ENCODE measurements at regions not wholly inside any gene's neighbourhood (a gene's known extent, or its start where the extent isn't known, plus 50 kb on each side); places are given as distances from the start of the nearest gene placed in this dataset.

GRCh38 chr3:193884652-193885051 lies 251.3 kb upstream of the HES1 start:
- 54 to 72% (median 69%) methylated on average over 4 of the region's 4 CpGs for WGBS, 5 donors
- peaks cover 0 to 8% (median 3%) of the 10 kb centered on the region in 4 donors for H3K9me3 ChIP-seq
- H3K4me3 ChIP-seq: no peak overlapping the region
- DNase-seq: peak in 1 of 2 donors; percentile 70
- H3K27ac ChIP-seq: peak overlapping the region; percentile 36 to 76 (median 71)
- peaks cover 0 to 9% (median 0%) of the 10 kb centered on the region in 4 donors for H3K4me1 ChIP-seq
- TF ChIP-seq POLR2AphosphoS5 (IDR thresholded peaks at IDR 0.05) (peak in 1 of 3 donors; percentile 30), POLR2A (IDR thresholded peaks at IDR 0.05) (no peak)
- intact Hi-C loops (cut with DNase I; ENCODE audit: low total_unique reads): no loop called here
- H3K27me3 ChIP-seq: no peaks in the 10 kb centered on the region
- no peaks in the 10 kb centered on the region for H3K36me3 ChIP-seq

GRCh38 chr3:193885832-193886231 lies 250.1 kb upstream of the HES1 start:
- 20 to 61% (median 45%) methylated on average over 6 of the region's 6 CpGs for WGBS, 5 donors
- Histone ChIP-seq H3K4me3 (no peak overlapping the region), H3K27me3 (no peaks in the 10 kb centered on the region), H3K4me1 (peaks cover 0 to 7% (median 0%) of the 10 kb centered on the region in 4 donors), H3K36me3 (no peaks in the 10 kb centered on the region), H3K9me3 (peaks cover 0 to 8% (median 3%) of the 10 kb centered on the region in 4 donors), H3K27ac (peak overlapping the region in 4 of 5 donors; percentile 65 to 76 (median 72))
- intact Hi-C loops (cut with DNase I; ENCODE audit: low total_unique reads): no loop called here
- TF ChIP-seq EP300 (IDR thresholded peaks at IDR 0.05): no peak
- TF ChIP-seq POLR2AphosphoS5 (IDR thresholded peaks at IDR 0.05): peak in 2 of 3 donors; percentile 68 to 81
- peak; percentile 83 to 86 for DNase-seq

- Histone ChIP-seq H3K27ac (no peak overlapping the region), H3K27me3 (no peaks in the 10 kb centered on the region), H3K36me3 (no peaks in the 10 kb centered on the region), H3K4me1 (peaks cover 0 to 8% (median 3%) of the 10 kb centered on the region in 4 donors), H3K9me3 (peaks cover 0 to 8% (median 3%) of the 10 kb centered on the region in 4 donors), H3K4me3 (no peak overlapping the region)
- no peak for TF ChIP-seq POLR2A (IDR thresholded peaks at IDR 0.05)
- no peak for TF ChIP-seq CTCF (IDR thresholded peaks at IDR 0.05)
- no peak for TF ChIP-seq POLR2AphosphoS5 (IDR thresholded peaks at IDR 0.05)
- TF ChIP-seq EP300 (IDR thresholded peaks at IDR 0.05): no peak
- intact Hi-C loops (cut with DNase I; ENCODE audit: low total_unique reads): no loop called here
- peak in 1 of 2 donors; percentile 21 for DNase-seq
- WGBS, 5 donors: 76 to 82% (median 80%) methylated on average over 12 of the region's 12 CpGs
Measured at GRCh38 chr3:193890016-193890897, 245.7 kb upstream of the HES1 start.

GRCh38 chr3:193894121-193894863 lies 241.7 kb upstream of the HES1 start:
- peak in 1 of 2 donors; percentile 39 for DNase-seq
- Histone ChIP-seq H3K4me1 (peaks cover 0 to 8% (median 3%) of the 10 kb centered on the region in 4 donors), H3K36me3 (no peaks in the 10 kb centered on the region), H3K9me3 (no peaks in the 10 kb centered on the region), H3K27ac (peak overlapping the region in 2 of 5 donors; percentile 17 to 57), H3K27me3 (no peaks in the 10 kb centered on the region), H3K4me3 (no peak overlapping the region)
- 64 to 74% (median 74%) methylated on average over 10 of the region's 10 CpGs for WGBS, 5 donors
- intact Hi-C loops (cut with DNase I; ENCODE audit: low total_unique reads): no loop called here
- TF ChIP-seq POLR2AphosphoS5 (IDR thresholded peaks at IDR 0.05): no peak
- no peak for TF ChIP-seq CTCF (IDR thresholded peaks at IDR 0.05)
- TF ChIP-seq POLR2A (IDR thresholded peaks at IDR 0.05): no peak
- TF ChIP-seq EP300 (IDR thresholded peaks at IDR 0.05): no peak

- no peak for DNase-seq
- Histone ChIP-seq H3K27me3 (no peaks in the 10 kb centered on the region), H3K36me3 (no peaks in the 10 kb centered on the region), H3K4me3 (no peak overlapping the region), H3K9me3 (no peaks in the 10 kb centered on the region), H3K4me1 (peaks cover 0 to 8% (median 3%) of the 10 kb centered on the region in 4 donors), H3K27ac (no peak overlapping the region)
- TF ChIP-seq CTCF (IDR thresholded peaks at IDR 0.05): no peak
- TF ChIP-seq POLR2AphosphoS5 (IDR thresholded peaks at IDR 0.05): no peak
- TF ChIP-seq EP300 (IDR thresholded peaks at IDR 0.05): no peak
- TF ChIP-seq POLR2A (IDR thresholded peaks at IDR 0.05): no peak
- 83 to 97% (median 94%) methylated on average over 4 of the region's 4 CpGs for WGBS, 5 donors
- intact Hi-C loops (cut with DNase I; ENCODE audit: low total_unique reads): no loop called here
Measured at GRCh38 chr3:193895409-193895808, 240.5 kb upstream of the HES1 start.

All from stomach (tissue), 8 donors.